ENCODE measurements at regions not wholly inside any gene's neighbourhood (a gene's known extent, or its start where the extent isn't known, plus 50 kb on each side); places are given as distances from the start of the nearest gene placed in this dataset.
"Not testable (repeated sequence)": the region's sequence is repeated elsewhere in the genome, so short reads cannot be mapped to it uniquely, and the experiment has no call there.

- no peak for DNase-seq
- Histone ChIP-seq H3K9ac (ENCODE audit: low read length) (no peak overlapping the region), H3K4me1 (ENCODE audit: low read length) (no peaks in the 10 kb centered on the region), H3K9me2 (replicated peaks; ENCODE audit: insufficient read depth, low read length) (no peaks in the 10 kb centered on the region), H3K4me2 (ENCODE audit: low read depth, low read length, poor library complexity, severe bottlenecking) (no peak overlapping the region), H3K27ac (ENCODE audit: low read length) (no peak overlapping the region), H2AFZ (ENCODE audit: low read length) (no peak overlapping the region), H3K36me3 (ENCODE audit: insufficient read depth, low read length) (no peaks in the 10 kb centered on the region), H4K20me1 (ENCODE audit: insufficient read depth, low read depth, low read length) (no peaks in the 10 kb centered on the region), H3K27me3 (ENCODE audit: low read length) (no peaks in the 10 kb centered on the region), H3K9me3 (ENCODE audit: low read length) (no peaks in the 10 kb centered on the region), H3K79me2 (ENCODE audit: low read length) (no peaks in the 10 kb centered on the region), H3K4me3 (ENCODE audit: low read length) (no peak overlapping the region)
These were observed 686.5 kb upstream of the GOLIM4 start for GRCh38 chr3:168782193-168782592.

- DNase-seq: not testable (repeated sequence)
These were observed 684.4 kb upstream of the GOLIM4 start for GRCh38 chr3:168779970-168780645.

DNA sequence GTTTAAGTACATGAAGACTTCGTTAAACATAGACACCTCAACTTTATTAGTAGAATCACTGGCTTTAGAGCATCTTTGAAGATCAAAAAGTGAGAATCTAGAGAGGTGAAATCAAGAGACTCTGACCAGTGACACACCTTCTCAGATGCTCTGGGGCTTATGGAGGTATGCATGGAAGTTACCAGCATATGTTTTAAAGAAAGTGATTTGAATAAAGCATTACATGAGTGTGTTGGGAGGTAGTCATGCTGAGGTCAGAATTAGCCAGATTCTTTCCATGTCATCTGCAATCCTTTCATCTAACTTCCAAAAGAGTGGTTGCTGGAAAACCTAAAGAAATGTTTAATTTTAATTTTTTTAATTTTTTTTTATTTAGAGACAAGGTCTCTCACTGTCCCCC lies 658.0 kb upstream of the GOLIM4 start:
- H2AFZ ChIP-seq (ENCODE audit: low read length): no peak overlapping the region
- no peak overlapping the region for H3K27ac ChIP-seq (ENCODE audit: low read length)
- H3K9ac ChIP-seq (ENCODE audit: low read length): no peak overlapping the region
- no peaks in the 10 kb centered on the region for H4K20me1 ChIP-seq (ENCODE audit: insufficient read depth, low read depth, low read length)
- no peak overlapping the region for H3K4me3 ChIP-seq (ENCODE audit: low read length)
- peaks cover 2% of the 10 kb centered on the region; the same call in 1 of the 2 replicates for H3K9me3 ChIP-seq (ENCODE audit: low read length)
- H3K9me2 ChIP-seq (replicated peaks; ENCODE audit: insufficient read depth, low read length): no peaks in the 10 kb centered on the region
- H3K4me1 ChIP-seq (ENCODE audit: low read length): no peaks in the 10 kb centered on the region
- H3K36me3 ChIP-seq (ENCODE audit: insufficient read depth, low read length): no peaks in the 10 kb centered on the region
- no peaks in the 10 kb centered on the region for H3K27me3 ChIP-seq (ENCODE audit: low read length)
- DNase-seq: no peak
- no peaks in the 10 kb centered on the region for H3K79me2 ChIP-seq (ENCODE audit: low read length)
- H3K4me2 ChIP-seq (ENCODE audit: low read depth, low read length, poor library complexity, severe bottlenecking): no peak overlapping the region

More at GRCh38 chr3:168779970-168780645, 684.4 kb upstream of the GOLIM4 start:
- H3K27me3 ChIP-seq (ENCODE audit: low read length); H3K9me3 ChIP-seq (ENCODE audit: low read length); H3K9me2 ChIP-seq (replicated peaks; ENCODE audit: insufficient read depth, low read length); H3K9ac ChIP-seq (ENCODE audit: low read length); H3K4me3 ChIP-seq (ENCODE audit: low read length); H3K79me2 ChIP-seq (ENCODE audit: low read length); H3K4me2 ChIP-seq (ENCODE audit: low read depth, low read length, poor library complexity, severe bottlenecking); H3K36me3 ChIP-seq (ENCODE audit: insufficient read depth, low read length); H2AFZ ChIP-seq (ENCODE audit: low read length); H4K20me1 ChIP-seq (ENCODE audit: insufficient read depth, low read depth, low read length); H3K27ac ChIP-seq (ENCODE audit: low read length); H3K4me1 ChIP-seq (ENCODE audit: low read length): not testable (repeated sequence)

GRCh38 chr3:168752339-168752738 lies 656.6 kb upstream of the GOLIM4 start:
- Histone ChIP-seq H3K9ac (ENCODE audit: low read length) (no peak overlapping the region), H3K36me3 (ENCODE audit: insufficient read depth, low read length) (no peaks in the 10 kb centered on the region), H3K79me2 (ENCODE audit: low read length) (no peaks in the 10 kb centered on the region), H3K9me2 (replicated peaks; ENCODE audit: insufficient read depth, low read length) (no peaks in the 10 kb centered on the region), H3K27me3 (ENCODE audit: low read length) (no peaks in the 10 kb centered on the region), H3K9me3 (ENCODE audit: low read length) (peaks cover 2% of the 10 kb centered on the region; the same call in 1 of the 2 replicates), H2AFZ (ENCODE audit: low read length) (no peak overlapping the region), H4K20me1 (ENCODE audit: insufficient read depth, low read depth, low read length) (no peaks in the 10 kb centered on the region), H3K27ac (ENCODE audit: low read length) (no peak overlapping the region), H3K4me3 (ENCODE audit: low read length) (no peak overlapping the region), H3K4me1 (ENCODE audit: low read length) (no peaks in the 10 kb centered on the region), H3K4me2 (ENCODE audit: low read depth, low read length, poor library complexity, severe bottlenecking) (no peak overlapping the region)
- DNase-seq: no peak

GRCh38 chr3:168747697-168748096 lies 652.0 kb upstream of the GOLIM4 start:
- Histone ChIP-seq H3K27ac (ENCODE audit: low read length) (no peak overlapping the region), H3K79me2 (ENCODE audit: low read length) (no peaks in the 10 kb centered on the region), H3K4me1 (ENCODE audit: low read length) (no peaks in the 10 kb centered on the region), H3K9me2 (replicated peaks; ENCODE audit: insufficient read depth, low read length) (no peaks in the 10 kb centered on the region), H3K9me3 (ENCODE audit: low read length) (no peaks in the 10 kb centered on the region; the same call in 1 of the 2 replicates), H3K36me3 (ENCODE audit: insufficient read depth, low read length) (no peaks in the 10 kb centered on the region), H3K4me2 (ENCODE audit: low read depth, low read length, poor library complexity, severe bottlenecking) (no peak overlapping the region), H4K20me1 (ENCODE audit: insufficient read depth, low read depth, low read length) (no peaks in the 10 kb centered on the region), H3K27me3 (ENCODE audit: low read length) (no peaks in the 10 kb centered on the region), H2AFZ (ENCODE audit: low read length) (no peak overlapping the region), H3K4me3 (ENCODE audit: low read length) (no peak overlapping the region), H3K9ac (ENCODE audit: low read length) (no peak overlapping the region)
- DNase-seq: no peak

GRCh38 chr3:168738527-168739325 lies 643.0 kb upstream of the GOLIM4 start:
- H3K27me3 ChIP-seq (ENCODE audit: low read length): no peaks in the 10 kb centered on the region
- no peaks in the 10 kb centered on the region for H4K20me1 ChIP-seq (ENCODE audit: insufficient read depth, low read depth, low read length)
- no peak overlapping the region for H3K9ac ChIP-seq (ENCODE audit: low read length)
- no peak for DNase-seq
- H3K9me2 ChIP-seq (replicated peaks; ENCODE audit: insufficient read depth, low read length): no peaks in the 10 kb centered on the region
- no peaks in the 10 kb centered on the region for H3K9me3 ChIP-seq (ENCODE audit: low read length)
- H3K4me3 ChIP-seq (ENCODE audit: low read length): no peak overlapping the region
- H3K36me3 ChIP-seq (ENCODE audit: insufficient read depth, low read length): no peaks in the 10 kb centered on the region
- no peak overlapping the region for H3K27ac ChIP-seq (ENCODE audit: low read length)
- no peak overlapping the region for H3K4me2 ChIP-seq (ENCODE audit: low read depth, low read length, poor library complexity, severe bottlenecking)
- H3K79me2 ChIP-seq (ENCODE audit: low read length): no peaks in the 10 kb centered on the region
- H2AFZ ChIP-seq (ENCODE audit: low read length): no peak overlapping the region
- no peaks in the 10 kb centered on the region for H3K4me1 ChIP-seq (ENCODE audit: low read length)

DNA sequence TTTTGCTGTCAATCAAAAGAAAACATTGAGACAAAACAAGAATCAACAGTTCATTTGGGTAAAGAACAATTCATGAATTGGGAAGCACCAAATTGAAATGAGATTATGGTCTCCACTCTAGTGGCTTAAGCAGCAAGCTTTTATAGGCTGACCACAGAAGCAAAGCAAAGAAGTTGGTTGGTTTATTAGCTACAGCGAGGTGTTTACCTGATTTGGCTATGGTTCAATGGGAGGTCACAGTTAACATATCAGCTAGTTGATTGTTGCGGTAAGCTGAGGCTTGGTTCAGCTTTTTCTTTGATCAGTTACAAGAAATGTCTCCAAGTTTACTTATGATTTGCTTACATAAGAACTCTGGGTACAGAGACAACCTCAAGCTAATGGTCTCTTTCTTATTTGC lies 640.5 kb upstream of the GOLIM4 start:
- Histone ChIP-seq H3K79me2 (ENCODE audit: low read length) (no peaks in the 10 kb centered on the region), H3K4me1 (ENCODE audit: low read length) (no peaks in the 10 kb centered on the region), H3K9ac (ENCODE audit: low read length) (no peak overlapping the region), H3K36me3 (ENCODE audit: insufficient read depth, low read length) (no peaks in the 10 kb centered on the region), H3K9me3 (ENCODE audit: low read length) (no peaks in the 10 kb centered on the region), H2AFZ (ENCODE audit: low read length) (no peak overlapping the region), H3K27me3 (ENCODE audit: low read length) (no peaks in the 10 kb centered on the region), H3K27ac (ENCODE audit: low read length) (no peak overlapping the region), H4K20me1 (ENCODE audit: insufficient read depth, low read depth, low read length) (no peaks in the 10 kb centered on the region), H3K4me2 (ENCODE audit: low read depth, low read length, poor library complexity, severe bottlenecking) (no peak overlapping the region), H3K4me3 (ENCODE audit: low read length) (no peak overlapping the region), H3K9me2 (replicated peaks; ENCODE audit: insufficient read depth, low read length) (no peaks in the 10 kb centered on the region)
- no peak for DNase-seq

DNA sequence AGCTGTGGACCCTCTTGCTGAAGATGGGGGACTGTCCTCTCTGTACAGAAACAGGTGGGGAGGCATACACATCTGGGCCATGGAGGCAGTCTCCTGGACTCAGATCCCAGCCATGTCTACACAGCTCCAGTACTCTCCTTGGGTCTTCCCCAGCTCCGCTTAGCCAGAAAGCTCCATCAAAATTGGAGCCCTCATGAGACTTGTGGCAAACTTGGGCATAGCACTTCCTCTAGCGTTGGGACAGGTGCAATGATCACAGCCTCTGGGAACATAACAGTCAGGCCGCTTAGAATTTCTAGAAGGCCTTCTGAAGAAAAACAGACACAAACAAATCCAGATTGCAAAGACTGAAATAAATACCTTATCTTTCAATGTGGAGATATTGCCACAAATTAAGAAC lies 634.3 kb upstream of the GOLIM4 start:
- H3K4me2 ChIP-seq (ENCODE audit: low read depth, low read length, poor library complexity, severe bottlenecking): no peak overlapping the region
- H3K9ac ChIP-seq (ENCODE audit: low read length): no peak overlapping the region
- no peak overlapping the region for H3K4me3 ChIP-seq (ENCODE audit: low read length)
- no peaks in the 10 kb centered on the region for H3K4me1 ChIP-seq (ENCODE audit: low read length)
- no peaks in the 10 kb centered on the region for H3K9me2 ChIP-seq (replicated peaks; ENCODE audit: insufficient read depth, low read length)
- DNase-seq: no peak
- H2AFZ ChIP-seq (ENCODE audit: low read length): no peak overlapping the region
- H3K27me3 ChIP-seq (ENCODE audit: low read length): no peaks in the 10 kb centered on the region
- no peaks in the 10 kb centered on the region for H4K20me1 ChIP-seq (ENCODE audit: insufficient read depth, low read depth, low read length)
- no peaks in the 10 kb centered on the region for H3K9me3 ChIP-seq (ENCODE audit: low read length)
- H3K27ac ChIP-seq (ENCODE audit: low read length): no peak overlapping the region
- H3K36me3 ChIP-seq (ENCODE audit: insufficient read depth, low read length): no peaks in the 10 kb centered on the region
- no peaks in the 10 kb centered on the region for H3K79me2 ChIP-seq (ENCODE audit: low read length)
